ENCODE measurements at regions not wholly inside any gene's neighbourhood (a gene's known extent, or its start where the extent isn't known, plus 50 kb on each side); places are given as distances from the start of the nearest gene placed in this dataset.

DNA sequence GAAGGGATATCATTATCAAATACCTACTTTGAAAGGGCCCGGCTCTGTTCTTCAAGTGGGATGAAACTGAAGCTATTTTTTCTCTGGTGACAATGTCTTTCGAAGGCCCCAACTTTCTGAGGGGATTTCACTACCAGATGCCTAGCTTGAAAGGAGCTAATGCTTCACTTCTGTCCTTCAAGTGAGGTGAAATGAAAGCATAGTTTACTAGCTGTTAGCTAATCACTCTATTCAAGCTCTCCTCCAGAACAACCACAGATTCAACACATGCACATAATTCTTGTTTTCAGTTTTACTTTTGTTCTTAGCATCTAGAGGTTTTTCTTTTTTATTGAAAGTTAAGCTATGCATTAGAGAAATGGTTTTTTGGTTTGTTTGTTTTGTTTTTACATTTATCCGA lies 571.4 kb downstream of the NOVA1 start:
- TF ChIP-seq, protein P1, sequence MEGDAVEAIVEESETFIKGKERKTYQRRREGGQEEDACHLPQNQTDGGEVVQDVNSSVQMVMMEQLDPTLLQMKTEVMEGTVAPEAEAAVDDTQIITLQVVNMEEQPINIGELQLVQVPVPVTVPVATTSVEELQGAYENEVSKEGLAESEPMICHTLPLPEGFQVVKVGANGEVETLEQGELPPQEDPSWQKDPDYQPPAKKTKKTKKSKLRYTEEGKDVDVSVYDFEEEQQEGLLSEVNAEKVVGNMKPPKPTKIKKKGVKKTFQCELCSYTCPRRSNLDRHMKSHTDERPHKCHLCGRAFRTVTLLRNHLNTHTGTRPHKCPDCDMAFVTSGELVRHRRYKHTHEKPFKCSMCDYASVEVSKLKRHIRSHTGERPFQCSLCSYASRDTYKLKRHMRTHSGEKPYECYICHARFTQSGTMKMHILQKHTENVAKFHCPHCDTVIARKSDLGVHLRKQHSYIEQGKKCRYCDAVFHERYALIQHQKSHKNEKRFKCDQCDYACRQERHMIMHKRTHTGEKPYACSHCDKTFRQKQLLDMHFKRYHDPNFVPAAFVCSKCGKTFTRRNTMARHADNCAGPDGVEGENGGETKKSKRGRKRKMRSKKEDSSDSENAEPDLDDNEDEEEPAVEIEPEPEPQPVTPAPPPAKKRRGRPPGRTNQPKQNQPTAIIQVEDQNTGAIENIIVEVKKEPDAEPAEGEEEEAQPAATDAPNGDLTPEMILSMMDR (conservative IDR thresholded peaks at IDR 0.05): no peak
- Histone ChIP-seq H3K9me3 (ENCODE audit: control insufficient read depth, low read depth, low read length) (no peaks in the 10 kb centered on the region), H3K18ac (ENCODE audit: insufficient read length, low read depth, low read length) (no peak overlapping the region), H3K79me1 (ENCODE audit: insufficient read depth, low read depth, low read length, poor library complexity, severe bottlenecking) (no peaks in the 10 kb centered on the region), H3K9ac (ENCODE audit: extremely low read depth, insufficient read length, low read length) (no peak overlapping the region), H2AK5ac (ENCODE audit: insufficient read length, low read length) (no peak overlapping the region), H3K23ac (ENCODE audit: insufficient read length, low read depth, low read length) (no peak overlapping the region), H3K4me1 (ENCODE audit: insufficient read depth, low read length) (no peaks in the 10 kb centered on the region), H2BK120ac (ENCODE audit: low read depth, low read length, poor library complexity, severe bottlenecking) (no peak overlapping the region), H4K8ac (replicated peaks; ENCODE audit: insufficient read length, low read depth, low read length) (no peak overlapping the region), H3K27me3 (ENCODE audit: insufficient read depth, low read length) (no peaks in the 10 kb centered on the region), H3K79me2 (ENCODE audit: insufficient read depth, low read length) (no peaks in the 10 kb centered on the region), H3K56ac (ENCODE audit: insufficient read length, low read depth, low read length) (no peak overlapping the region), H3K14ac (ENCODE audit: insufficient read depth, low read length) (no peak overlapping the region), H3K27ac (ENCODE audit: insufficient read length, low read depth, low read length) (no peak overlapping the region), H3K4me2 (ENCODE audit: insufficient read depth, insufficient read length, low read length) (no peak overlapping the region), H3K23me2 (ENCODE audit: insufficient read length, low read depth, low read length, poor library complexity, severe bottlenecking) (no peaks in the 10 kb centered on the region), H4K20me1 (ENCODE audit: control insufficient read depth, insufficient read depth, insufficient read length) (no peaks in the 10 kb centered on the region), H3T11ph (ENCODE audit: low read length) (no peak overlapping the region), H2BK5ac (ENCODE audit: insufficient read length, low read length) (no peak overlapping the region), H2AFZ (ENCODE audit: low read length) (no peak overlapping the region), H2BK15ac (ENCODE audit: low read depth, low read length) (no peak overlapping the region), H2BK12ac (ENCODE audit: insufficient read length, low read depth, low read length) (no peak overlapping the region), H4K5ac (ENCODE audit: insufficient read length, low read depth, low read length) (no peak overlapping the region), H4K91ac (ENCODE audit: insufficient read length, low read depth, low read length) (no peak overlapping the region), H2BK20ac (ENCODE audit: low read depth, low read length, poor library complexity, severe bottlenecking) (no peak overlapping the region), H3K4ac (ENCODE audit: low read depth, low read length) (no peak overlapping the region)
- Mint-ChIP-seq H3K9me3 (no peaks in the 10 kb centered on the region), H3K36me3 (ENCODE audit: insufficient read depth in 1 of 3, low read depth in 3 of 3) (no peaks in the 10 kb centered on the region), H3K27me3 (ENCODE audit: low read depth) (no peaks in the 10 kb centered on the region), H3K4me1 (peaks cover 3 to 5% of the 10 kb centered on the region in 2 experiments; a peak in 1 of 4 replicates), H3K27ac (no peak overlapping the region), H3K4me3 (no peak overlapping the region)
- no CpG with 5 or more reads among the region's 3 CpGs for WGBS (ENCODE audit: extremely low coverage, insufficient read length, low lambda C conversion rate)
- DNase-seq: no peak

Data from H9 (cell line).